ENCODE measurements at regions not wholly inside any gene's neighbourhood (a gene's known extent, or its start where the extent isn't known, plus 50 kb on each side); places are given as distances from the start of the nearest gene placed in this dataset.
"Not testable (repeated sequence)": the region's sequence is repeated elsewhere in the genome, so short reads cannot be mapped to it uniquely, and the experiment has no call there.

DNA sequence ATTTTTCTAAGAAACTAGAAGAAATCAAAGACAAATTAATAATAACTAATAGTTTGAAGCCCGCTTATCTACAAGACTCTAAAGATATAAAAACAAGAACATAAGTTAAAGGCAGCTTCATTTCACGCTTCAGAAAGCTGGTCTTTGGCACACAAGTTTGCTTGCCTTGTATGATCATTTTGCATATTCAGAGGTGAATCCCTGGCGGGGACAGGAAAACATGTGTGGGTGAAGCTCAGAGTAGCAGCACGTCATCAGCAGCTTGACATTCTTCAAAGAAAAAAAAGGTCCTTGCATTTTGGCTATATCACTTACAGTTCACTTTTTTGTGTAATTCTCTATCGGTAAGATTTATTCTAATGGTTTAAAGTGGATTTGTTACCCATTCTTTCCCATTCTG, 1911.8 kb downstream of the MRPL39 start:
- no peak for DNase-seq (ENCODE audit: low read depth in 1 of 2, low spot score in 1 of 2)

- DNase-seq (ENCODE audit: low read depth in 1 of 2, low spot score in 1 of 2), result no peak
Observed at GRCh38 chr21:23694390-23694789, 1912.9 kb downstream of the MRPL39 start.

- no peak for DNase-seq (ENCODE audit: low read depth in 1 of 2, low spot score in 1 of 2)
Observed at GRCh38 chr21:23690316-23690715, 1917.0 kb downstream of the MRPL39 start.

- DNase-seq (ENCODE audit: low read depth in 1 of 2, low spot score in 1 of 2), result no peak
Observed at GRCh38 chr21:23686737-23687523, 1920.4 kb downstream of the MRPL39 start.

- DNase-seq (ENCODE audit: low read depth in 1 of 2, low spot score in 1 of 2), result no peak
Observed at GRCh38 chr21:23684431-23684830, 1922.8 kb downstream of the MRPL39 start.

GRCh38 chr21:23664193-23664694, 1943.0 kb downstream of the MRPL39 start:
- DNase-seq (ENCODE audit: low read depth in 1 of 2, low spot score in 1 of 2), result no peak

- DNase-seq (ENCODE audit: low read depth in 1 of 2, low spot score in 1 of 2), result no peak
Observed at GRCh38 chr21:23660560-23660959, 1946.7 kb downstream of the MRPL39 start.

GRCh38 chr21:23644768-23645167, 1962.5 kb downstream of the MRPL39 start:
- no peak for DNase-seq (ENCODE audit: low read depth in 1 of 2, low spot score in 1 of 2)

- DNase-seq (ENCODE audit: low read depth in 1 of 2, low spot score in 1 of 2), result no peak
Observed at GRCh38 chr21:23639721-23640120, 1967.6 kb downstream of the MRPL39 start.

DNA sequence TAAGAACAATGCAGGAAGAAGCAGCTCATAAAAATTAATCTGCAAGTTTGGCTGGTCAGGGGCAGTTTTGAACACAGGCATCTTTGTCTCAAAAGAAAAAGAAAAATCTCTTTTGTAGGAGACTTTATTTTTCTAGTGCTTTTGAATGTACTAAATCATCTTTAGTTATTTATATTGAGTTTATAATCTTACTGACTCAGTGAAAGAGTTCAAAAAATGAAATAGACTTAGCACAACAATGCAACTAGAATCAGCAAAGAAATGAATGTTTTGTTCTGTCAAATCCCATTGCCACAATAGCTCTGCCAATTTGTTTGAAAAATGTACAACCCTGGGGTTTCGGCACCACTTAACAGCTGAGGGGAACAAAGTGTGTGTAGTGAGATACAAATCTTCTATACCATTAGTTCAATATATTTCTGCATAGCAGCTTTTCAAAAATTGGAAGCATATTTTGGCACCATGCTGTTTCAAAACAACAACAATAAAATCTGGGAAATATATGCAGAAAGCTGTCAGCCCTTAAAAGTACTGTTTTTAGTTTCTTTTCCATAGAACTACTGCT, 1969.1 kb downstream of the MRPL39 start:
- DNase-seq (ENCODE audit: low read depth in 1 of 2, low spot score in 1 of 2), result no peak

GRCh38 chr21:23633447-23633940, 1973.8 kb downstream of the MRPL39 start:
- no peak for DNase-seq (ENCODE audit: low read depth in 1 of 2, low spot score in 1 of 2)

GRCh38 chr21:23624281-23624680, 1983.0 kb downstream of the MRPL39 start:
- DNase-seq (ENCODE audit: low read depth in 1 of 2, low spot score in 1 of 2), result no peak

DNA sequence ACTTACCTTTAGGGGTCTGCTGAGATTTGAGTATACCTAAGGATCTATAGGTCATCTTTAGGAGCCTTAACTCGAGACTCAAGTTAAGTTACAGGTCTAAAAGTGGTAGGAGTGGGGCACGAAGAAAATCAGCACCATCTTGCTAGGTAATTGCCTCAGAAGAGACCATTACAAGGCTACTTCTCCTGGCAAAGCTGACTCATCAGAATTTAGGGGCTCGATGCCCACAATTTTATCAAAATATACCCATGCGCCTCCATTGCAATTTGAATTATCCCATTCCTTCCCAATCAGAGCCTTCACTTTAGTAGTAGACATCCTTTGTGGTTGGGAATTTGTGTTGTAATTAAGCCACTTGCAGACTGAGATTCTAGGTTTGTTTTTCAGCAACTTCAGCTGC, 1994.3 kb downstream of the MRPL39 start:
- DNase-seq (ENCODE audit: low read depth in 1 of 2, low spot score in 1 of 2), result no peak

DNA sequence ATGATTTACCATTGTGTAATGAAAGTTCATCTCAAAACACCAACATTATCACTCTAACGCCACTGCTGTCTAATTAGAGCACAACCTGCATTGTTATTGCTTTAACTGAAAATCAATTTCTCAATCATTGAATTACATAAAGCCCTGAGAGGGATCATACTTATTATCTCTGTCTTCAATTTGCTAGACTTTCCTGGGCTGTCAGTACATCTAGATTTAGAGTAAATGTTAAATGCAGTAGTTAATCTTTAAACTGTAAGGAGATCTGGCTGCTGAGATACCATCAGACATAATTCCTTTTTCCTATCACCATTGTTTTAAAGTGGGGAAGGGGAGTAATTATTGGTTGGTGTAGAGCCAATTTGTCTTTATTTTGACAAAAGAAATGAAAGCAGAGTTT, 1995.1 kb downstream of the MRPL39 start:
- no peak for DNase-seq (ENCODE audit: low read depth in 1 of 2, low spot score in 1 of 2)

DNA sequence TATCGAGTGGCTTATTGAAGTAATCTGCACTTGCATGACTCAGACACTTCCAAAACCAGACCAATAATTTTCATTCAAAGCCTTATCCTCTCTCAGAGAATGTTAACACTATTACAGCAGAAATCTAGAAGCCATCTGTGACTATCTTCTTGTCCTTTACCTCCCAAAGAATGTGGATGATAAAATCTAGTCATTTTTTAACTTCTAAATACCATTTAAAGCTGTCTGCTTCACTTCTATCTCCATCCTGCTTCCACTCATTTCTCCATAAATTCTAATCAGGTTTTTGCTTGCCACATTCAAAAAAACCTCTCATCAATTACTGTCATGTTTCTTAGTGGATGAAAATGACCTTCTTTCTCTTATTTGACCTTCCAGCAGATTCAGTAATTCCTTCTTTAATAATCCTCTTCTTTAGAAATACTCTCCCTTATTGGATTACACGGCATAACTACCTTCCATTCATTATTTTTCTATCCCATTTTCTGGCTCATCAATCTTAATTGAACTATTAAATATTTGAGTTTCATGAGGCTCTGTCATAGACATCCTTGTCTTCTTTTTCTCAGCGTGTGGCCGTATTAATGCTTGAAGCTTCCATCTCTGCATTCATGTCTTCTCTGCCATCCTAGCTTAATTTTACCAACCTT, 1999.4 kb downstream of the MRPL39 start:
- DNase-seq (ENCODE audit: low read depth in 1 of 2, low spot score in 1 of 2), result no peak

DNA sequence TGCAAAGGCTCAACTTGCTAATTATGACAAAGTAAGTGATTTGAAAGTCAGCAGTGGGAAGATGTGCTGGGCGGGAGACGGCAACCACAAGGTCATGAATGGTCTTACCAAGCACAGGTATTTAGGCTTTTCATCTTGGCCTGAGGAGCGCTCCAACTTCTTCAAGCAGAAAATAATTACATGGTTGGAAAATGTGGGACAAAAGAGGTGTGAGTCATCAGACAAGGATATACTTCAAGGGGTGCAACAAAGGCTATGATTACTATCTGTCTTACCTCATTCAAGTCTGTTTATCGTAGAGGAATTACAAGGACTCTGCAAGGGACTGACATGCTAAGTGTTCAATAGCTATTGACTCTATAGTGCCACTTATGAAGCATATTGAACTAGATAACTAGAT, 2005.7 kb downstream of the MRPL39 start:
- DNase-seq (ENCODE audit: low read depth in 1 of 2, low spot score in 1 of 2), result no peak

GRCh38 chr21:23593582-23593981, 2013.7 kb downstream of the MRPL39 start:
- no peak for DNase-seq (ENCODE audit: low read depth in 1 of 2, low spot score in 1 of 2)

DNA sequence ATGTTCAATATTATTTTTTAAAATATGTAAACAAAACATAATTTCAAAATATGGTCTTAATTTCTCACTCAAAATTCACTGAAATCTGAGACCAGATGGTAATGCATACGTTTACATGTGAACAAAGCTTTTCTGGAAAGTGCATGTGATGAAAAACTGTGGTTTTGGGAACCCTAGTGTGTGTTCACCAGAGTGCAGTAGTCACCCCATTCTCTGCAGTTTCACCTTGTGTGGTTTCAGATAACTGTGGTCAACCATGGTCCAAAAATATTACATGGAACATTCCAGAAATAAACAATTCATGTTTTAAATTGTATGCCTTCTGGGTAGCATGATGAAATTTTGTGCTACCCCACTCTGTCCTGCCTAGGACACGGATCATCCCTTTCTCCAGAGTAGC, 2021.9 kb downstream of the MRPL39 start:
- no peak for DNase-seq (ENCODE audit: low read depth in 1 of 2, low spot score in 1 of 2)

GRCh38 chr21:23579573-23579972, 2027.7 kb downstream of the MRPL39 start:
- no peak for DNase-seq (ENCODE audit: low read depth in 1 of 2, low spot score in 1 of 2)

- DNase-seq (ENCODE audit: low read depth in 1 of 2, low spot score in 1 of 2), result no peak
Observed at GRCh38 chr21:23578027-23578426, 2029.3 kb downstream of the MRPL39 start.

DNA sequence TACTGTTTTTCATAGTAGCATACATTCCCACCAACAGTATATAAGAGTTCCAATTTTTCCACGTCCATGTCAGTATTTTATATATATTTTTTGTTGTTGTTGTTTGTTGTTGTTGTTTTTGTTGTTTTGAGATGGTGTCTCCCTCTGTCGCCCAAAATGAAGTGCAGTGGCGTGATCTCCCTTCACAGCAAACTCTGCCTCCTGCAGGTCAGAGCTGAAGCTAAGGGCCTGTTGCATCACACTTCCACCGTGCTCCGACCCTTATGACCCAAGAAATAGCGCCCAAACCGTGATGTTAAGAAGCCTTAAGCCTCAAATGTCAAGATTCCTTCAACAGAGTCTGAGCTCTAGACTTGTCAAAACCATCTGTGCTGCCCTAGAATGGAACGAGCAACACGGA, 2032.3 kb downstream of the MRPL39 start:
- no peak for DNase-seq (ENCODE audit: low read depth in 1 of 2, low spot score in 1 of 2)

DNA sequence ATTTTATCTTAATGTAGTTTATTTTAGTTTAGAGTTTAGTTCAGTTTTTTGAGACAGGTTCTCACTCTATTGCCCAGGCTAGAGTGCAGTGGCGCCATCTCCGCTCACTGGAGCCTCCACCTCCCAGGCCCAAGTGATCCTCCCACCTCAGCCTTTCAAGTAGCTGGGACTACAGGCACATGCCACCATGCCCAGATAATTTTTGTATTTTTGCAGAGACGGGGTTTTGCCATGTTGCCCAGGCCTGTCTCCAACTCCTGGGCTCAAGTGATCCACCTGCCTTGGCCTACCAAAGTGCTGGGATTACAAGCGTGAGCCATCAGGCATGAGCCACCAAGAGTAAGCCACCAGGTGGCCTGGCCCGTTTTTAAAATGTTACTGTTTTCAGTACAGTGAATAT, 2058.4 kb downstream of the MRPL39 start:
- DNase-seq (ENCODE audit: low read depth in 1 of 2, low spot score in 1 of 2), result not testable (repeated sequence)

Data from activated T-helper 1 cell treated with anti-CD3 and anti-CD28 coated beads, Interleukin-2, amount 50 U/mL, for 16 hours (primary cell).